ENCODE measurements at regions not wholly inside any gene's neighbourhood (a gene's known extent, or its start where the extent isn't known, plus 50 kb on each side); places are given as distances from the start of the nearest gene placed in this dataset.

DNA sequence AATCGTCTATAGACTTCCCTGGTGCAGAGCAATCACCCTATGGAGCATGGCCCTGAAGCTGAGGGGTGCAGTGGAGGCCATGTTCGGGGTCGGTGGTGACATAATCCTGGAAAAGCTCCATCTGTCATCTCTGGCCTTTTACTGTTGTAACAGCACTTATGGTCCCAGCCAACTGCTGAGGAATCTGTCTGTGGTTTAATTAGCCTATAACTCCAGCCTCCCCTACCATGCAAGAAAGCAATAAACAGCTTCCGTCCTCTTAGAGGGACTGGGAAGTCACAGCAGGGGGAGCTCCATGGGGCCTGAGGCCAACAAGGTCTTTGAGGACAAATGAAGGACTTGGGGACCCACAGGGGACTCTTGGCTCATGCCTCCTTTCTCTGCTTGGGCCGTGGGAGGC lies 159.1 kb upstream of the NECTIN1 start:
- no peaks in the 10 kb centered on the region for H3K9me3 Mint-ChIP-seq
- CTCF ChIA-PET (ENCODE audit: partially characterized antibody): no interaction called here
- Histone ChIP-seq H3K27me3 (ENCODE audit: insufficient read depth, low read length) (no peaks in the 10 kb centered on the region), H3K27ac (ENCODE audit: low read depth, low read length) (no peak overlapping the region), H3K36me3 (ENCODE audit: insufficient read depth, low read length) (no peaks in the 10 kb centered on the region), H3K9me3 (ENCODE audit: control insufficient read depth in 1 of 2, low read length in 2 of 2) (no peaks in the 10 kb centered on the region), H3K4me3 (ENCODE audit: low read length in 2 of 2) (no peak overlapping the region), H3K4me1 (ENCODE audit: insufficient read depth, low read length) (no peaks in the 10 kb centered on the region)
- no peak for DNase-seq
- no peaks in the 10 kb centered on the region for H3K36me3 Mint-ChIP-seq
- H3K4me1 Mint-ChIP-seq: no peaks in the 10 kb centered on the region
- POLR2A ChIA-PET (ENCODE audit: partially characterized antibody): no interaction called here
- intact Hi-C loops (cut with micrococcal nuclease): no loop called here
- H3K27ac Mint-ChIP-seq: no peak overlapping the region
- peaks cover 7 to 11% of the 10 kb centered on the region in 2 donors for H3K27me3 Mint-ChIP-seq
- H3K4me3 Mint-ChIP-seq: no peak overlapping the region

DNA sequence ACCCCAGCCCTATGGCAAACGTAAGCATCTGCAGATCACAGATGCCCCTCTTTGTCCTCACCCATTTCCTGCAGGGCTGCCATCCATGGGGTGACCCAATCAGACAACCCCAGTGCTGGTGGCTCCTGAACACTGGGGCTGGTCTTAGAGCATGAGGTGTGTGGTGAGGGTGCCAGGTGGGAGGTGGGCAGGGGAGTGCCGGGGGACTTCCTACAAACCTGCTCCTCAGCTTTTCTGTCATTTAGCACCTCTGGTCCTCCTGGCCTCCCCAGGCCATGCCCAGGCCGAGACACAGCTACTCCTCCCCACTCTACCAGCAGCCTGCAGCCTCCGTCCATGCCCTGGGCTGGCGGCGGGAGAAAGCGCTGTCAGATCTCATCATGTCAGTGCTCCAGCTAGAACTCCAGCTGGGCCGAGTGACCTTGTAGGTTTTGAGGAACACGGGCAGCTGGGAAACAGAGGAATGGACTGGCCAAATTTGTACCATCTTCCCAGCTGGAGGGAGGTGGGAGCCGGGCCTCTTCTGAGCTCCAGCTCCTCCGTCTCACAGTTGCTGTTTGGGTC lies 157.7 kb upstream of the NECTIN1 start:
- ChIA-PET POLR2A (ENCODE audit: partially characterized antibody) (no interaction called here), CTCF (ENCODE audit: partially characterized antibody) (no interaction called here)
- no peaks in the 10 kb centered on the region for H3K27me3 ChIP-seq (ENCODE audit: insufficient read depth, low read length)
- no peak overlapping the region for H3K4me3 Mint-ChIP-seq
- no peak overlapping the region for H3K4me3 ChIP-seq (ENCODE audit: low read length in 2 of 2)
- H3K36me3 ChIP-seq (ENCODE audit: insufficient read depth, low read length): no peaks in the 10 kb centered on the region
- H3K27ac Mint-ChIP-seq: no peak overlapping the region
- no peaks in the 10 kb centered on the region for H3K9me3 ChIP-seq (ENCODE audit: control insufficient read depth in 1 of 2, low read length in 2 of 2)
- DNase-seq: no peak
- no peaks in the 10 kb centered on the region for H3K9me3 Mint-ChIP-seq
- no peaks in the 10 kb centered on the region for H3K4me1 Mint-ChIP-seq
- H3K4me1 ChIP-seq (ENCODE audit: insufficient read depth, low read length): no peaks in the 10 kb centered on the region
- no peak overlapping the region for H3K27ac ChIP-seq (ENCODE audit: low read depth, low read length)
- peaks cover 7 to 13% of the 10 kb centered on the region in 2 donors for H3K27me3 Mint-ChIP-seq
- intact Hi-C loops (cut with micrococcal nuclease): no loop called here
- no peaks in the 10 kb centered on the region for H3K36me3 Mint-ChIP-seq

DNA sequence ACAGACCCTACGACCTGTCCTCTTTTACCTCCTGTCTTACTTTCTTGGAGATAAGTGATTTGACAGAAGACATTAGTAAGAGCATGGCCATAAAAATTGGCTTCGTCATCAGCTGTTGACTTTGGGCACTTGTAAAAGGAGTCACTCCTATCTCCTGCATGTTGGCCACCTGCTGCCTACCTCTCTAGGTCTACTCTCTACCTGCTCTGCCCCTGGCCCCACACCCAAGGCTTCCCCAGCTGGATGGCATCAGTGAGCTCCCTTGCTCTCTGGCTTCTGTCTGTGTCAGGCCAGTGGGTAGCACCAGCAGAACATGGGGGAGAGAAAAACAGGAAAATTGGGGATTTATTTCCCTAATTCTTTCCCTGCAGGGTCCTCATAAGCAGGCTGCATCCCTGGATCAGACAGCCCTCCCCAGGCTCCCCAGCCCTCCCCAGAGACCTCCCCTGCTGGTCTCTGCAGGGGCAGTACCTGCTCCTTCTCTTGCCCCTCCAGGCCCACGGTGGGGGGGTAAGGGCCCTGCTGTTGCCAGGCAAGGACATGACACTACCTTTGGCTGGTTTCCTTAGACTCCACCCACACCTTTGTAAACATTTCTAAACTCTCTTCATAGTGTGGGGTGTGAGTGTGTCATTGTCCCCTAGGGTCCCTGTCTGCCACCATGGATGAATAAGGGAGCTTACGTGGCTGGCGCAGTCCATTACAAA lies 157.0 kb upstream of the NECTIN1 start:
- DNase-seq: no peak
- intact Hi-C loops (cut with micrococcal nuclease): no loop called here
- Mint-ChIP-seq H3K36me3 (no peaks in the 10 kb centered on the region), H3K27me3 (peaks cover 7 to 13% of the 10 kb centered on the region in 2 donors), H3K4me3 (no peak overlapping the region), H3K27ac (no peak overlapping the region), H3K4me1 (no peaks in the 10 kb centered on the region), H3K9me3 (no peaks in the 10 kb centered on the region)
- H3K4me3 ChIP-seq (ENCODE audit: low read length in 2 of 2): no peak overlapping the region
- H3K27me3 ChIP-seq (ENCODE audit: insufficient read depth, low read length): no peaks in the 10 kb centered on the region
- H3K36me3 ChIP-seq (ENCODE audit: insufficient read depth, low read length): no peaks in the 10 kb centered on the region
- POLR2A ChIA-PET (ENCODE audit: partially characterized antibody): no interaction called here
- CTCF ChIA-PET (ENCODE audit: partially characterized antibody): no interaction called here
- no peaks in the 10 kb centered on the region for H3K9me3 ChIP-seq (ENCODE audit: control insufficient read depth in 1 of 2, low read length in 2 of 2)
- no peak overlapping the region for H3K27ac ChIP-seq (ENCODE audit: low read depth, low read length)
- H3K4me1 ChIP-seq (ENCODE audit: insufficient read depth, low read length): no peaks in the 10 kb centered on the region

DNA sequence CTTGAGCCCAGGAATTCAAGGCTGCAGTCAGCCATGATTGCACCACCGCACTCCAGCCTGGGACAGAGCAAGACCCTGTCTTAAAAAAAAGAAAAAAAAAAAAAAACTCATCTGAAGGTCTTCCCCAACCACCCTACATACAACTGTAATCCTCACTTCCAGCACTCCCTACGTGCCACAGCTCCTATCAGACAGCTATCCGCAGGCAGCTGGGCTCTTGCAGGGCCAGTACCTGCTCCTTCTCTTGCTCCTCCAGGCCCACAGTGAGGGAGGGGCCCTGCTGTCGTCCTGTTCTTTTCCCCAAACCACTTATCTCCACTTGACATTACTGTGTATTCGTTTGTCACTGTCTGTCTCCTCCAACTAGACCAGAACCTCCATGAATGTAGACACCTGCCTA lies 156.1 kb upstream of the NECTIN1 start:
- H3K4me1 ChIP-seq (ENCODE audit: insufficient read depth, low read length): no peaks in the 10 kb centered on the region
- peaks cover 10 to 13% of the 10 kb centered on the region in 2 donors for H3K27me3 Mint-ChIP-seq
- ChIA-PET CTCF (ENCODE audit: partially characterized antibody) (no interaction called here), POLR2A (ENCODE audit: partially characterized antibody) (no interaction called here)
- intact Hi-C loops (cut with micrococcal nuclease): no loop called here
- DNase-seq: no peak
- H3K36me3 Mint-ChIP-seq: no peaks in the 10 kb centered on the region
- no peak overlapping the region for H3K27ac Mint-ChIP-seq
- H3K4me3 Mint-ChIP-seq: no peak overlapping the region
- H3K27me3 ChIP-seq (ENCODE audit: insufficient read depth, low read length): no peaks in the 10 kb centered on the region
- H3K9me3 ChIP-seq (ENCODE audit: control insufficient read depth in 1 of 2, low read length in 2 of 2): no peaks in the 10 kb centered on the region
- no peak overlapping the region for H3K4me3 ChIP-seq (ENCODE audit: low read length in 2 of 2)
- H3K36me3 ChIP-seq (ENCODE audit: insufficient read depth, low read length): no peaks in the 10 kb centered on the region
- no peak overlapping the region for H3K27ac ChIP-seq (ENCODE audit: low read depth, low read length)
- H3K9me3 Mint-ChIP-seq: no peaks in the 10 kb centered on the region
- H3K4me1 Mint-ChIP-seq: no peaks in the 10 kb centered on the region

DNA sequence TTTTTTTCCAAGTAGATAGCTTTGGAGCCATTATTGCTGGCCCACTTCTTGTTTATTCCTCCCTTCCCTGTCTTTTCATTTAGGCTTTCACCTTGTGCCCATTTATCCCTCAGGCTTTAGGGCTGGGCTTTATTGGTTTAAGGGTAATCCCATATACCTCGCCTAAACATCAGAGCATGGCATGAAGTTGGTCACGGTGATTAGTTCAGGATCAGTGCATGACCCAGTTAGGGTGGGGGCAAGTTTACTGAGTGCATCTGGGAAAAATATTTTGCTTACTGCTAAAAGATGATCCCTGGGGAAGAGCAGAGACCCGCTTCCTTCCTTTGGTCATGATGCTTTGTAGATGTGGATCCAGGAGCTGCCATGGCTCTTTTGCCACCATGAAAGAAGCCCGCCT lies 153.3 kb upstream of the NECTIN1 start:
- POLR2A ChIA-PET (ENCODE audit: partially characterized antibody): no interaction called here
- DNase-seq: no peak
- H3K36me3 Mint-ChIP-seq: no peaks in the 10 kb centered on the region

DNA sequence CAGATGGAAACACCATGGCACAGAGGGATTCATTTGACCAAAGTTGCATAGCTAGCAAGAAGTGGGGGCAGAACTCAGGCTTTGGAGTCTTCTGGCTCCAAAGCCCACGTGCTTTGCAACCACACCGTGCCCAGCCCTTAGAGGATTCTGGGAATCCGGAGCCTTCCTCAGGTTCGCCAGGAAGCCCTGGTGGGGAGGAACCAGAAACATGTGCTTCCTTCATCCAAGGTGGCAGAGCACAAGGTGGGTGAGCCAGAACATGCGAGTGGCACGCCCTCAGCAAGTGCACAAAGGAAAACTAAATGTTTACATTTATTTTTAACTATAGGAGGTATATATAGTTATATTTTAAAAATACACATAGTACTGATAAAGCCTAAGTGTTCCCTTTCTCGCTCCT lies 151.9 kb upstream of the NECTIN1 start:
- no peaks in the 10 kb centered on the region for H3K27me3 ChIP-seq (ENCODE audit: insufficient read depth, low read length)
- Mint-ChIP-seq H3K36me3 (no peaks in the 10 kb centered on the region), H3K4me3 (no peak overlapping the region), H3K27ac (no peak overlapping the region), H3K27me3 (peaks cover 12 to 13% of the 10 kb centered on the region in 2 donors), H3K9me3 (no peaks in the 10 kb centered on the region), H3K4me1 (no peaks in the 10 kb centered on the region)
- H3K9me3 ChIP-seq (ENCODE audit: control insufficient read depth in 1 of 2, low read length in 2 of 2): no peaks in the 10 kb centered on the region
- ChIA-PET CTCF (ENCODE audit: partially characterized antibody) (no interaction called here), POLR2A (ENCODE audit: partially characterized antibody) (no interaction called here)
- H3K4me1 ChIP-seq (ENCODE audit: insufficient read depth, low read length): no peaks in the 10 kb centered on the region
- no peak overlapping the region for H3K27ac ChIP-seq (ENCODE audit: low read depth, low read length)
- H3K36me3 ChIP-seq (ENCODE audit: insufficient read depth, low read length): no peaks in the 10 kb centered on the region
- no peak overlapping the region for H3K4me3 ChIP-seq (ENCODE audit: low read length in 2 of 2)
- intact Hi-C loops (cut with micrococcal nuclease): no loop called here
- no peak for DNase-seq

More for the DNA sequence above, 153.3 kb upstream of the NECTIN1 start:
- intact Hi-C loops (cut with micrococcal nuclease): no loop called here
- Histone ChIP-seq H3K36me3 (ENCODE audit: insufficient read depth, low read length) (no peaks in the 10 kb centered on the region), H3K4me3 (ENCODE audit: low read length in 2 of 2) (no peak overlapping the region), H3K4me1 (ENCODE audit: insufficient read depth, low read length) (no peaks in the 10 kb centered on the region), H3K27ac (ENCODE audit: low read depth, low read length) (no peak overlapping the region), H3K9me3 (ENCODE audit: control insufficient read depth in 1 of 2, low read length in 2 of 2) (no peaks in the 10 kb centered on the region), H3K27me3 (ENCODE audit: insufficient read depth, low read length) (no peaks in the 10 kb centered on the region)
- Mint-ChIP-seq H3K27ac (no peak overlapping the region), H3K9me3 (no peaks in the 10 kb centered on the region), H3K4me3 (no peak overlapping the region), H3K4me1 (no peaks in the 10 kb centered on the region), H3K27me3 (peaks cover 12 to 13% of the 10 kb centered on the region in 2 donors)
- CTCF ChIA-PET (ENCODE audit: partially characterized antibody): no interaction called here

DNA sequence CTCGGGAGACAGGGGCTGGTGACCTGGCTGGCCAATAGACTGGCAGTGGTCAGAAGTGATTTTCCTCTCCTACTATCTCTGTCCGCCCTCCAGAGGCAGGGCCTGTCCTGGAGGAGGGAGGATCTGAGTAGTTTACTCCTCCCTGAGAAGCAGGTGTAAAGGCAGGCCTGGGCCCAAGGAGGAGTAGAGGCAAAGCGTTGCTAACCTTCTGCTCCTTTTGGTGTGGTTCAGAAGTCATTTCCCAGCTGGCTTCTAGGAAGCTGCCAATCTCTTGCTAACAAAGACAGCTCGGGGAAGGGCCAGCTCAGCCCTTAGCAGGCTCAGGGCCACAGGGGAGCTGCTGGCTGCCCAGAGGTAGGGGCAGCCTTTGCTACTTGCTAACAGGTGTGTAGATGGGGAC lies 151.1 kb upstream of the NECTIN1 start:
- Histone ChIP-seq H3K27me3 (ENCODE audit: insufficient read depth, low read length) (no peaks in the 10 kb centered on the region), H3K27ac (ENCODE audit: low read depth, low read length) (no peak overlapping the region), H3K4me3 (ENCODE audit: low read length in 2 of 2) (no peak overlapping the region), H3K4me1 (ENCODE audit: insufficient read depth, low read length) (no peaks in the 10 kb centered on the region), H3K36me3 (ENCODE audit: insufficient read depth, low read length) (no peaks in the 10 kb centered on the region), H3K9me3 (ENCODE audit: control insufficient read depth in 1 of 2, low read length in 2 of 2) (no peaks in the 10 kb centered on the region)
- DNase-seq: no peak
- Mint-ChIP-seq H3K4me1 (no peaks in the 10 kb centered on the region), H3K9me3 (no peaks in the 10 kb centered on the region), H3K27ac (no peak overlapping the region), H3K36me3 (no peaks in the 10 kb centered on the region), H3K4me3 (no peak overlapping the region), H3K27me3 (peaks cover 9 to 11% of the 10 kb centered on the region in 2 donors)
- ChIA-PET POLR2A (ENCODE audit: partially characterized antibody) (no interaction called here), CTCF (ENCODE audit: partially characterized antibody) (no interaction called here)
- intact Hi-C loops (cut with micrococcal nuclease): no loop called here

DNA sequence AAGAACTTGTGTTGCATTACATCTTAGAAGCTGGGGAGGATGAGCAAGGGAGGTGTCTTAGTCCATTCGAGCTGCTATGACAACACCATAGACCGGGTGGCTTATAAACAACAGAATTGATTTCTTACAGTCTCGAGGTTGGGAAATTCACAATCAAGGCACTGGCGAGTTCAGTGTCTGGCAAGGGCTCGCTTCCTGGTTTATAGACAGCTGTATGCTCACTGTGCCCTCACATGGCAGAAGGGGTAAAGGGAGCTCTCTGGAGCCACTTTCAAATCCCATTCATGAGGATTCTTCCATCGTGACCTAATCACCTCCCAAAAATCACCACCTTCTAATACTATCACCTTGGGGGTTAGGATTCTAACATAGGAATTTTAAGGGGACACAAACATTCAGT lies 150.0 kb upstream of the NECTIN1 start:
- Histone ChIP-seq H3K4me1 (ENCODE audit: insufficient read depth, low read length) (no peaks in the 10 kb centered on the region), H3K27me3 (ENCODE audit: insufficient read depth, low read length) (no peaks in the 10 kb centered on the region), H3K4me3 (ENCODE audit: low read length in 2 of 2) (no peak overlapping the region), H3K36me3 (ENCODE audit: insufficient read depth, low read length) (no peaks in the 10 kb centered on the region), H3K9me3 (ENCODE audit: control insufficient read depth in 1 of 2, low read length in 2 of 2) (no peaks in the 10 kb centered on the region), H3K27ac (ENCODE audit: low read depth, low read length) (no peak overlapping the region)
- ChIA-PET CTCF (ENCODE audit: partially characterized antibody) (no interaction called here), POLR2A (ENCODE audit: partially characterized antibody) (no interaction called here)
- Mint-ChIP-seq H3K9me3 (no peaks in the 10 kb centered on the region), H3K27me3 (peaks cover 5 to 11% of the 10 kb centered on the region in 2 donors), H3K36me3 (no peaks in the 10 kb centered on the region), H3K4me3 (no peak overlapping the region), H3K4me1 (no peaks in the 10 kb centered on the region), H3K27ac (no peak overlapping the region)
- DNase-seq: no peak
- intact Hi-C loops (cut with micrococcal nuclease): no loop called here
